Inflammatory macrophage (primary cell): ENCODE measurements at regions not wholly inside any gene's neighbourhood (a gene's known extent, or its start where the extent isn't known, plus 50 kb on each side); places are given as distances from the start of the nearest gene placed in this dataset.

Experiments
- DNase-seq, 2 donors: peaks; one replicate each; pipeline ENCODE4 v3.0.0-alpha.2; 2020 to 2022

- DNase-seq: no peak
Observed at GRCh38 chr9:118209343-118209742, 505.1 kb downstream of the TLR4 start.

GRCh38 chr9:118215549-118215948 is 511.3 kb downstream of the TLR4 start:
- DNase-seq: no peak

DNA sequence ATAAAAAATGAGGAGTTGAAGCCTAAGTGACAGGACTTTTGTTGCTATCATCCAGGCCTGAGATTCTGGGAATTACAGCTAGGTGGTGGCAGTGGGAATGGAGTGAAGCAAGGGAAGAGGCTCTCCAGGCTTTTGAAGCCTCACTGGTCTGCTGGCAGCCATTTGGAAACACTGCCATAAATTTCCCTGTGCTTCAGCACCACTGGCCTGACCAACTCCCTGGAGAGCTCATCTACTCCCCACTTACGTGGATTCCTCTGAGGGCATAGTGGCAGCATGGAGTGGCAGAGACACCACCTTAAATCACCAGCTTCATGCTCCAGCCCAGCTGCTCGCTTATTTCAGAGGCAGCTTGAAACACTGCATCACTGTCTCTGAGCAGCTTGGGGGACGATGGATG is 518.2 kb downstream of the TLR4 start:
- no peak for DNase-seq

- DNase-seq: no peak
Observed at GRCh38 chr9:118223111-118223510, 518.9 kb downstream of the TLR4 start.

DNA sequence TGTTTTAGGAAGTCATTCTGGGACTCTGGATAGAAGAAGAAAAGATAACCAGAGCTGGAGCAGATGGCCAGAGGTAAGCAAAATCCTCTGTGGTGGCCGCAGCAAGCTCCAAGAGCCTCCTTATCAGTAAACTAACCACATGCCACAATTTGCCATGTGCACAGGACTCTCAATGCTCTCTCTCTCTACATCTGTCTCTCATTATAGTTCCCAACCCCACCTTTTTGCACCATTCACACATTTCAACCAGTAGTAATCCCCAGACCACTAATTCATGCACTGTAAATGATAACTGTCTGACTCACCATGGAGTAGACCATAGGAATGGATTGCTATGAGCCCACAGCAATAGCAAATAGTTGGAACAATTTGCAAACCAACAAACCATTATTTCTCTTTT is 526.1 kb downstream of the TLR4 start:
- DNase-seq: no peak

GRCh38 chr9:118236625-118237024 is 532.4 kb downstream of the TLR4 start:
- DNase-seq: no peak

- no peak for DNase-seq
Observed at GRCh38 chr9:118238139-118238538, 533.9 kb downstream of the TLR4 start.

DNA sequence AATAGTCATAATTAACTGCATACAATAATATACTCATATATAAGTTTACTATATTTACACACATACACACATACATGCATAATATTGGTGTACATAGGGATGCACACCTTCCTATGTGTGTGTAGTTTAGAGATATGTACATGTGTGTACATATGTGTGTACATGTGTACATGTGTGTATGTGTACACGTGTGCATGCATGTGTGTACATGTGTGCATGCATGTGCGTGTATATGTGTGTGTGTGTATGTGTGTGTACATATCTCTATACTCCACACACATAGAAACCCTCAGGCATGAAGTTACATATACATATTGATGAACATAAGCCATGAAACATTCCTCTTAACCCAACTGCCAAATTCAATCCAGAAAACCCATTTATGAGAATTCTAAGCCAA is 547.8 kb downstream of the TLR4 start:
- no peak for DNase-seq

DNA sequence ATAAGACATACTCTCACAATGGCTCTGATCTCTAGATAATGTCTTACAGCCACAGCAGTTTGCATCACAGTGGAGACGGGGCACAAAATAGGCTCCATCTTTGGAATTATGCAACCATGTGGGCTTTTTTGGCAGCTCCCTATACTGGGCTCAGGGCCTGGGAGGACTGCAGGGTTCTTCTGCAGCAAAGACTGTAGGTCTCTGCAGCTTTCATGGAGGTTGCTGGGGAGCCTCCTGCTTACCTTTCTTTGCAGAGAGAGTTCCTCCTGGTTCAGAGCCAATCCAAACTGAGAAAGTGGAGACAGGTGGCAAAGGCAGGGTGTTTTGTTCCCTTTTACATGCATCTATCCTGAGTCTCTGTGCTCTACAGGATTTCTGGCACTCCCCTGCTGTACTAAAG is 558.0 kb downstream of the TLR4 start:
- DNase-seq: no peak

DNA sequence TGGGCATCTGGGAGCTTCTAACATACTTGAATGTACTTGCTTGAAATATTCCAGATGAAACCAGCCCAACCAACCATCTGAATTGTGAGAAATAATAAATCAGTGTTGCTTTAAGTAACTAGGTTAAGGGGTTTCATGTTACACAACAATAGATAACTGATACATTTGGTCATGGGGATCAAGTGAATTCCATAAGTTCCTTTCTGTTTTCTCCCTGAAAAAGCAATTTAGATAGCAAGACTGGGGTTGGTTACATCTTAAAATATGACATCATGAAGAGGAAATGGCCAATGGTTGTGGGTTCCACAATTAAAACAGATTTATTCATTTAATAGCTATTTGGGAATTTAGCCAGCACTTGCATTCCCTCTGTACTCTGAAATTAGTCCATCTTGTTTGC is 559.7 kb downstream of the TLR4 start:
- no peak for DNase-seq

DNA sequence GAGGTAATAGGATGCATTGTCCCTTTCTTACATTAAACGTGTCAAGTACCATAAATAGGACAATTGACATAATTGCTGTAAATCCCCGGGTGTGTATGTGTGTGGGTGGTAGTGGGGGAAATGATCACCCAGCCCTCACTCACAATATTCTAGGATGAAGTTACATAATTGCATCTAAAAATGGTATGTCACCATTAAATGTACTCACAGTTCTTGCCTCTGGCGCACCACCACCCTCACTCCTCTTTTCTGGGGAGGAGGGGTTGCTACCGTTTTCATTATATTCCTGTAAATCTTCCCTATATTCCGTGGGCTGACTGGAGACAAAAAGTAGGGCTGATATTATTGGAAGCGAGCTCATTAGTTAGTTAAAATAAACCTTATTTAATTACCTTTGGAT is 563.8 kb downstream of the TLR4 start:
- no peak for DNase-seq

- DNase-seq: no peak
Observed at GRCh38 chr9:118269623-118270022, 565.4 kb downstream of the TLR4 start.

DNA sequence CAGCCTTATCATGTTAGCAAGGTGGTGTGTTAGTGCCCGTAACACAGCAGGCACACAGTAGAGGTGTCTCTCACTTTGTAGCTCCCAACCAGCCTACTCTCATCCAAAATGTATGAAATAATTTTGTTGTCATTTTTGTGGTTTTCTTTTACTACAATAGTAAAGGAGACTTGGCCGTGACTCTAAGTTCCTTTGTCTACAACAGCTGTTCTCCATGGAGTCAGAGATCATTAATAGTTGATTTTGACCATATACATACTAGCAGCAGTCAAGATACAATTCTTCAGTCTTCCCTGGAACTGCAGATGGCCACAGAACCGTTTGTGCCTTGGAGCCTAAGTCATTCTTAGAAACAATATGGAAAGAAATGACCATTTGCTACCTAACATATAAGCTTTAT is 567.1 kb downstream of the TLR4 start:
- no peak for DNase-seq

DNA sequence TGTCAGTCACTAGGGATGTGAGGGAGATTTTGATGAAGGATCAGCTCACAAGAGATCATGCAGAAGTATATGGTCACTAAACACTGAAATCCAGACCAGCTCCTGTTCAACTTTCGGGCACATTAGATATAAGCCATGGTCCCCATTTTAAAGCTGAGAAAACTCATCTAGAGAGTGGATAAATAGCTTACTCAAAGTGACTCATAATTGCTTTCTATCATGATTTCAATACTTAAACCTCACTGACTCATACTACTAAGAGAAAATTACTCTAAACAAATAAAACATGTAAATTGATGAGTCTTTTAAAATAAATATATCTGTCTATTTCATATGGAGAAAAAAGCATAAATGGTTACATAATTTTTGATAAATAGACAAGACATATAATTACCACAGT is 567.7 kb downstream of the TLR4 start:
- no peak for DNase-seq

DNA sequence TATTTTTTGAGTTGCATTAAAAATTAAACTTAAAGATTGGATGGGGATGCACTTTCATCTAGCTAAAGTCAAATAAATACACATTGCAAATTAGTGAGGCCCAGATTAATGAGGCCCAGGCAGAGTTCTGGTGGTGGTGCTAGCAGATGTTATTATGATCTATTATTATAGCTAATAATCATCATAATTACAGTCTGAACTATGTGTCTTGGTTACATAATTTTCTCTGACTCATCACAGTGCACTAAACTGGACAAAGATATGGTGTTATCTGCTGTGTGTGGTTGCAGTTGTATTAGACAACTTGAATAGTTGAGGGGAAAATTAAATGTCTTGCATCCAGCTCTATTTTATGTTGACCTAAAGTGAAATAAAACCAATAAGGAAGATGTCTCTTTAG is 568.8 kb downstream of the TLR4 start:
- DNase-seq: no peak

GRCh38 chr9:118276784-118277183 is 572.6 kb downstream of the TLR4 start:
- no peak for DNase-seq

GRCh38 chr9:118281772-118282171 is 577.6 kb downstream of the TLR4 start:
- DNase-seq: no peak

GRCh38 chr9:118283488-118283887 is 579.3 kb downstream of the TLR4 start:
- no peak for DNase-seq

DNA sequence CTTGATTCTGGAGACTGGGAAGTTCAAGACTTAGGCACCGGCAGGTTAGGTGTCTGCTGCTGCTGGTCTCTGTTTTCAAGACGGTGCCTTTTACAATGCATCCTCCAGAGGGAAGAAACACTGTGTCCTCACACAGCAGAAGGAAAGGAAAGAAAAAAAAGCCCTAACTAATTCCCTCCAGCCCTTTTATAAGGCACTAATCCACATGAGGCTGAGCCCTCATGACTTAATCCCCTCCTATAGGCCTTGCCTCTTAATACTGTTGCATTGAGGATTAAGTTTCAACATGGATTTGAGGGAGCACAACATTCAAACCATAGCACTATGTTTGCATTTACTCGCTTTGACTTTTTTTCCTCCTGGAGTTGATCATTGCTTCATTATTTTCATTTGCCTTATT is 585.9 kb downstream of the TLR4 start:
- no peak for DNase-seq

- DNase-seq: no peak
Observed at GRCh38 chr9:118295413-118295812, 591.2 kb downstream of the TLR4 start.

DNA sequence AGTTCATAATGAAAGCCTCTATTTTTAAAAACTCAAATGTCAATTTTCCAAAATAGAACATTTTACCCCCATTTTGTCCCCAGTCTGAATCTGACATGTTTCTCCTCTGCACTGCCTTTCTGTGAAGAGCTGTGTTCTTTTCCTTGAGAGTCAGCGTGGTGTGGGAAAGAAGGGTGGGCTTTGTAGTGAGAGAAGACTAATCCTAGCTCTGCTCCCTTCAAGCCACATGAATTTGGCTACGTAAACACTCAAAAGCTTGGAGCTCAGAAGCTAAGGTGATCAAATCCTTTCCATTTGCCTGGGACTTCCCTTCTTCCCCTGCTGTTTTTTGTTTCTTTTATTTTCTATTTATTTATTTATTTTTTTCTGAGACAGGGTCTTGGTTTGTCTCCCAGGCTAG is 598.5 kb downstream of the TLR4 start:
- DNase-seq: no peak

GRCh38 chr9:118303216-118303615 is 599.0 kb downstream of the TLR4 start:
- DNase-seq: no peak

- no peak for DNase-seq
Observed at GRCh38 chr9:118305331-118305730, 601.1 kb downstream of the TLR4 start.

DNA sequence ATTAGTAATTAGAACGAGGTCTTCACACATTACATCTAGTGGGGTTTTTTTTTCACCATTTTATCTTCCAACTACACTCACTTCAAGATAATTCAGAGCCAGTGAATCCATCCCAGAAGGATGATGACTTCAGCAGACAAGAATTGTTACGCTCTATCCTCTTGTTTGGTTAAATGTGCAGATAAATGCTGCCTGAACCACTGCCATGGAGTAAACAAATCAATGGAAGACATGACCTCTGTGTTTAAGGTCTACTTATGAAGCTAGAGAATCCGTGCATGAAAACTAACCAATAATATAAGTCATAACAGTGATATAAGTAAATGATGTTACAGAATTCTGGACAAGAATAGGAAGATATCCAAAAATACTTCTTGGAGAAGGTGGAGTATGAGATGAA is 602.6 kb downstream of the TLR4 start:
- no peak for DNase-seq

- no peak for DNase-seq
Observed at GRCh38 chr9:118313965-118314364, 609.8 kb downstream of the TLR4 start.

- DNase-seq: no peak
Observed at GRCh38 chr9:118316831-118317343, 612.7 kb downstream of the TLR4 start.
